GDM1 (cell line): ENCODE measurements at regions not wholly inside any gene's neighbourhood (a gene's known extent, or its start where the extent isn't known, plus 50 kb on each side); places are given as distances from the start of the nearest gene placed in this dataset.

Source experiments
- DNase-seq: peaks from one replicate; lab custom pipeline; 2025; lab: John Stamatoyannopoulos, UW

DNA sequence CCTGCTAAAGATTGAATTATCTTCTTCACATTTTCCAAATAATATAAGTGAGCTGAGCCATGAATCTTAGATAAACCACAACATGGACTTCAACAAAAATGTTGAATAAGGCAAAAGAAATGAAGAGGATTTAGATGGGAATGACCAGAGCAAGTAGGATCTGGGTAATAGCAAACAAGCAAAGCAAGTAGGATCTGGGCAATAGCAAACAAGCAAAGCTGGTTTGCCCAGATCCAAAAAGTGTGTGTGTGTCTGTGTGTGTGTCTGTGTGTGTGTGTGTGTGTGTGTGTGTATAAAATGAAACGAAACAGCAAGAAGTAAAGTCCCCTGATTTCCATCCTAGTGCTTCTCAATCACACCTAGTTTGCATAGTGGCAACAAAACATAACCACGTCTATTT is 549.1 kb downstream of the RERGL start:
- no peak for DNase-seq

GRCh38 chr12:17528394-17528793 is 561.6 kb downstream of the RERGL start:
- DNase-seq = no peak

GRCh38 chr12:17527021-17527420 is 563.0 kb downstream of the RERGL start:
- DNase-seq = no peak

DNA sequence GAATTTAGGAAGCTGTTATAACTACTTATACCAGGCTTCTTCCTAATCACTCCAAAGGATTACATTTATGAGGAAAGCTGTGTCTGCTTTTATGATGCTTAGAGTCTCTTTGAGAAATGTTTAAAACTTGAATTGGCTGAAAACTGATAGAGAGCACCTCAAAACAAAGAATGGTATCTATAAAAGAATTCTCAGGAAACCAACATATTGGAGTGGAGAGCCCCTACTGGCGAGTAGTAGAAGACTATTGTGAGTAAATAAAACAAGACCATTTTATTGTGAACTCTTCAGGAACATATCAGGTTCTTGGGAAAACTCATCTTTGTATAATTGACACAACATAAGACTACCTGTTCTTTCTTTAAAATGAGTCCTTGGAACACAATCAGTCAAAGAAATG is 578.6 kb downstream of the RERGL start:
- DNase-seq = no peak

GRCh38 chr12:17507336-17507735 is 582.7 kb downstream of the RERGL start:
- DNase-seq = no peak

- no peak for DNase-seq
Observed at GRCh38 chr12:17503742-17504141, 586.3 kb downstream of the RERGL start.

DNA sequence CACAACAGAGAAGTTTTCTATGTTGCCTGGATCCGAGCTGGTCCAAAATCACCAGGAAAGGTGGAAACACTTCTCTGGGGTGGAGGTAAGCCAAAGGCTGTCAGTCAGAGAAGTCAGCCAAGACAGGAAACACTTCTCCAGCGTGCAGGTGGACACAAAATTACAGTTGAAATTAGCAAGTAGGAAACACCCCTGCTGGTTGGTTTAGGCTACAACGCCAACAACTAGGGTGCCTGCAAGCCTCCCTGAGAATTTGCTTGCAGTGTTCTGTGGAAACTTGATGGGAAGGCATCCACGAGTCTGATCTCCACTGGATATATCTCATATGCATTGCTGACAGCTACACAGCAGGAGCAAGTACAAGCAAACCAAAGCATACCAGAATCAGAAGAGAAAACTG is 600.5 kb downstream of the RERGL start:
- no peak for DNase-seq

- no peak for DNase-seq
Observed at GRCh38 chr12:17478908-17479673, 610.9 kb downstream of the RERGL start.

GRCh38 chr12:17470460-17470859 is 619.5 kb downstream of the RERGL start:
- no peak for DNase-seq

- DNase-seq = no peak
Observed at GRCh38 chr12:17459214-17459613, 630.8 kb downstream of the RERGL start.

- no peak for DNase-seq
Observed at GRCh38 chr12:17456486-17456885, 633.5 kb downstream of the RERGL start.

GRCh38 chr12:17438141-17438540 is 651.9 kb downstream of the RERGL start:
- DNase-seq = no peak

DNA sequence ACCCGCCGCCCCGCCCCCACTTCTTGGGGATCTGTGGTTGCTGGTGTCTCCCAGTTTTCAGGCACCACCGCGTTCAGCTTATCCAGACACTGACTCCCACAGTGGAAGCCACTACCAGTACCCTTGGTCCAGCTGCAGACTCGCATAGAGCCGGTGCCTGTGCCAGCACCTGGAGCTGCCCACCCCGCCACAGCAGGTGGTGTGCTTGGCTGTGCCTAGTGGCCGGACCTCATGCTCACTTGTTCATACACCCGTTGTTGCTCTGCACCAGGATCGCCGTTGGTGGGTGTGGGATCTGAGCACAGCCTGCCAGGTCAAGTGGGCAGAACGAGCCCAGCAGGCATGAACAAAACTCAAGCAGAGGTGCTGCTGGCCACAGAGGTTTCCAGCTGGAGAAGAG is 673.2 kb downstream of the RERGL start:
- no peak for DNase-seq

- no peak for DNase-seq
Observed at GRCh38 chr12:17414596-17414995, 675.4 kb downstream of the RERGL start.

GRCh38 chr12:17411662-17412061 is 678.3 kb downstream of the RERGL start:
- DNase-seq = no peak

GRCh38 chr12:17388679-17389078 is 701.3 kb downstream of the RERGL start:
- no peak for DNase-seq

GRCh38 chr12:17383321-17383720 is 706.7 kb downstream of the RERGL start:
- no peak for DNase-seq

DNA sequence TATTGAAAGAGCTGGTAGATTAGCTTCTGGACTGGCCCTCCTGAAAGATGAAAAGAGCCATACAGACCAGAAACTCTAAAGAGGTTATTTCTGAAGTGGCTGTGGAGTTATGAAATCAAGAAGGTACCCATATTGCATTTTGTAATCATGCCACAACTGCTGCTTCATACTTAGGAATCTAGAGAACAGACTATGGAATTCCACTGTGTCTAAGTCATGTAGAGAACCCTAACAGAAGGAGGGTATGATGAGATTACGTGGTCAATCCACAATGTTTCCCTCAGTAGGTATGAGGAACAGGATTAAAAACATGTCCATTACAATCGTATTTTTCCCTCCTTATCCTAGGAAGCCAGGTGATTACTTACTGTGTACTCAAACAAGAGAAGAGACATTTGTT is 708.8 kb downstream of the RERGL start:
- no peak for DNase-seq

DNA sequence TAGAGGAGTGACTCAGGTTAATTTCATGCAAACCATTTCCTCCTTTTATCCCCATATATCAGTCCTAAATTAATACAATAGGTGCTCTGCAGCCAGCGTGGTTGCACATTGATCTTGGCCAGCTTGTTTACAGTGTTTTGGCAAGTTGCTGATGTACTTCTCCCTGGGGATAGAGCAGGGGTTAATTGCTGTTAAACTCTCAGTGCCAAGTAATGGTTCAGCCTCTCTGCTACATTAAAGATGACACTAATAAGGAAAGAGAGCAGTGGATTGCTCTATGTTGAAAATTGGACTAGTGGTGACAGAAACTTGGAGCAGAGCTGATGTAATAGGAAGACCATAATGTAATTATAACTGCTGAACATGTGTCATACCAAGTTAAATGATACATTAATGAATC is 717.5 kb downstream of the RERGL start:
- DNase-seq = no peak

GRCh38 chr12:17371491-17372215 is 718.3 kb downstream of the RERGL start:
- no peak for DNase-seq

- DNase-seq = no peak
Observed at GRCh38 chr12:17370621-17371020, 719.4 kb downstream of the RERGL start.

DNA sequence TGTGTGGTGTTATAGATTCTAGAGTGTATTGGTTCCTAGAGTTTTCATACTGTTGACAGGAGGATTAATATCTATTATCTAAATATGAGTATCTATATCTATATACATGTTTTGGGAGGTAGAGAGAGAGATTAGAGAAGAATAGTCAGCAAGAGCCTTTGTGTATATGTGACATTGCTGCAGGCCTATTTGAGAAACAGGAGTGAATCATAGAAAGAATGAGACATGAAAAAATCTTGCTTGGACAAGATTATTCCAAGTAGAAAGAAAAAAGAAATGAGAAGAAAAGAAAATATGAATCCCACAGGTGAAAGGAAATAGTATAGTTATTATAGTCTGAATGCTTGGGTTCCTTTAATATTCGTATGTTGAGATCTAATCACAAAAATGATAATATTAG is 720.4 kb downstream of the RERGL start:
- no peak for DNase-seq

GRCh38 chr12:17361224-17361623 is 728.8 kb downstream of the RERGL start:
- no peak for DNase-seq

- DNase-seq = no peak
Observed at GRCh38 chr12:17358835-17359234, 731.2 kb downstream of the RERGL start.
